B cell (primary cell): ENCODE measurements at regions not wholly inside any gene's neighbourhood (a gene's known extent, or its start where the extent isn't known, plus 50 kb on each side); places are given as distances from the start of the nearest gene placed in this dataset.

Experiments
- ATAC-seq: fragments of 200-7000 bp; cut with Tn5 transposase; one replicate; pipeline ENCODE4 v1.10.0; 2021; ENCODE audit warnings: low read depth, mild to moderate bottlenecking, moderate number of reproducible peaks, moderate library complexity
- CTCF ChIA-PET: fragments of 350-600 bp; sonication (Branson Sonifier 250); formaldehyde crosslinking; loops from one replicate; lab custom pipeline; 2021; ENCODE audit warnings: antibody characterized with exemption, inconsistent platforms; lab: Charles Lee
- POLR2A ChIA-PET: fragments of 350-600 bp; sonication (Branson Sonifier 250); formaldehyde crosslinking; loops from one replicate; lab custom pipeline; 2021; ENCODE audit warnings: antibody characterized with exemption; lab: Charles Lee
- DNase-seq: peaks from one replicate; pipeline ENCODE4 v3.0.0; 2013
- H2AFZ ChIP-seq: 2 replicates; pipeline ENCODE4 v1.6.1; 2012; ENCODE audit warnings: mild to moderate bottlenecking, low read depth, low read length; ENCODE audit not compliant: insufficient read depth, poor library complexity, severe bottlenecking
- H3K27ac ChIP-seq, 2 donors: 1 replicate in 1 of 2; 2 replicates in 1 of 2; pipeline ENCODE4 v1.5.1; 2012 to 2013; ENCODE audit warnings: low read length in 2 of 2, mild to moderate bottlenecking in 2 of 2, moderate library complexity in 1 of 2
- H3K27me3 ChIP-seq, 4 experiments: fragments of 200-600 bp in 1 of 4; sonication (generic) in 1 of 4; replicated peaks in 1 of 4; 1 replicate in 2 of 4; 2 replicates in 2 of 4; pipeline versions ENCODE4 v1.6.1 to v1.7.0; 2013 to 2016; ENCODE audit warnings: low read length in 3 of 4, mild to moderate bottlenecking in 2 of 4, mixed read lengths in 1 of 4, moderate library complexity in 1 of 4; ENCODE audit not compliant: insufficient read depth in 4 of 4, control insufficient read depth in 3 of 4; ENCODE audit errors: control extremely low read depth in 1 of 4
- H3K36me3 ChIP-seq, 2 experiments: replicated peaks in 1 of 2; 1 replicate in 1 of 2; 2 replicates in 1 of 2; pipeline versions ENCODE4 v1.6.1 to v1.7.1; 2013; ENCODE audit warnings: low read length in 1 of 2; ENCODE audit not compliant: insufficient read depth in 2 of 2, control insufficient read depth in 1 of 2; ENCODE audit errors: control extremely low read depth in 1 of 2, extremely low read depth in 1 of 2
- H3K4me1 ChIP-seq, 2 donors: fragments of 200-600 bp in 1 of 2; sonication (generic) in 1 of 2; 1 replicate in 1 of 2; 2 replicates in 1 of 2; pipeline versions ENCODE4 v1.5.1 to v1.6.1; 2013 to 2017; ENCODE audit warnings: low read length in 2 of 2; ENCODE audit not compliant: control insufficient read depth in 2 of 2, insufficient read depth in 2 of 2
- H3K4me2 ChIP-seq: replicated peaks from 2 replicates; pipeline ENCODE3; 2012; ENCODE audit warnings: mild to moderate bottlenecking, low read depth, low read length; ENCODE audit not compliant: poor library complexity, severe bottlenecking
- H3K4me3 ChIP-seq, 5 experiments: fragments of 200-600 bp in 1 of 5; sonication (generic) in 1 of 5; 1 replicate in 3 of 5; 2 replicates in 2 of 5; pipeline versions ENCODE4 v1.5.1 to v1.7.0; 2011 to 2016; ENCODE audit warnings: low read length in 4 of 5, mild to moderate bottlenecking in 4 of 5, low read depth in 2 of 5, control low read depth in 1 of 5, moderate library complexity in 1 of 5; ENCODE audit not compliant: insufficient read depth in 1 of 5; ENCODE audit errors: control extremely low read depth in 1 of 5, extremely low read depth in 1 of 5
- H3K79me2 ChIP-seq: fragments of 200-600 bp; sonication (generic); one replicate; pipeline ENCODE4 v1.6.0; 2016; ENCODE audit warnings: low read length; ENCODE audit not compliant: control insufficient read depth, insufficient read depth
- H3K9ac ChIP-seq: fragments of 200-600 bp; sonication (generic); 2 replicates; pipeline ENCODE4 v1.6.1; 2017; ENCODE audit warnings: mild to moderate bottlenecking, low read length, moderate library complexity
- H3K9me3 ChIP-seq, 3 donors: one replicate each; pipeline versions ENCODE4 v1.6.1 to v1.7.1; 2013; ENCODE audit warnings: low read length in 2 of 3; ENCODE audit not compliant: control insufficient read depth in 2 of 3, insufficient read depth in 1 of 3; ENCODE audit errors: control extremely low read depth in 1 of 3
- H4K20me1 ChIP-seq: 2 replicates; pipeline ENCODE4 v1.6.0; 2012; ENCODE audit warnings: mild to moderate bottlenecking, low read length; ENCODE audit not compliant: insufficient read depth, control insufficient read depth, poor library complexity, severe bottlenecking
- H3K27ac Mint-ChIP-seq: one replicate; pipeline ENCODE4 v1.8.0; 2021; ENCODE audit warnings: mixed read lengths
- H3K27me3 Mint-ChIP-seq: one replicate; pipeline ENCODE4 v1.8.0; 2021; ENCODE audit warnings: mixed read lengths
- H3K4me1 Mint-ChIP-seq: one replicate; pipeline ENCODE4 v1.8.0; 2021; ENCODE audit warnings: mixed read lengths
- H3K4me3 Mint-ChIP-seq: one replicate; pipeline ENCODE4 v1.8.0; 2021; ENCODE audit warnings: mixed read lengths
- H3K9me3 Mint-ChIP-seq: one replicate; pipeline ENCODE4 v1.8.0; 2022; ENCODE audit warnings: mixed read lengths; ENCODE audit not compliant: insufficient read depth
- EZH2 ChIP-seq: IDR thresholded peaks from 2 replicates; pipeline ENCODE4 v1.6.1; 2012; ENCODE audit warnings: borderline replicate concordance, low read depth, mild to moderate bottlenecking, moderate library complexity, low read length; ENCODE audit not compliant: insufficient read depth, poor library complexity, severe bottlenecking
- WGBS: methylation state at CpG from one replicate; pipeline ENCODE4 v1.1.5; 2013; ENCODE audit warnings: missing lambda C conversion rate; ENCODE audit not compliant: insufficient coverage; 5-methylcytosine and 5-hydroxymethylcytosine counted together
- intact Hi-C: fragments of 100-400 bp; cut with micrococcal nuclease; formaldehyde crosslinking; loops from one replicate; pipeline ENCODE4 v1.10.0; 2022
- TF ChIP-seq, protein P1 (sequence below): fragments of 200-600 bp; IDR thresholded peaks from one replicate; pipeline ENCODE4 v1.8.0; 2022; ENCODE audit warnings: antibody characterized with exemption, mild to moderate bottlenecking

DNA sequence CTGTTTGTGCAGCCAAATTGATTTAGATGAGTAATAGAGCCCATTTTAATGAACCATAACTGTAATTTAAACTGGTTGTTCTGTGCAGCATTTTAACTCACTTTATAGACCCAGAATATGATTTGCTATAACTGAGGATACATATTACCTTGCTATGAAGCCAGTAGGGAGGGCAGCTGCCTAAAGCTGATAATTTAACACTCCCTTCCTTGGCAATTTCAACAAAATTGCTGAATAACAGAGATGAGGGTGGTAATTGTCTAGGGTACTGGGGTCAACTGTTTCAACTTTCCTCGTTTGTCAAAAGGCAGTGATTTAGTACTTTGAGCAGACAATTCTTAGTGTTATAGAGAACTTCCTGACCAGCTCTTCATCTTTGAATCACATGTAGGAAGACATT is 304.9 kb upstream of the POU1F1 start:
- no peak overlapping the region for H2AFZ ChIP-seq
- no peaks in the 10 kb centered on the region for H3K36me3 ChIP-seq
- no CpG with 5 or more reads among the region's 1 CpG for WGBS
- no peak for TF ChIP-seq EZH2
- TF ChIP-seq, protein P1, sequence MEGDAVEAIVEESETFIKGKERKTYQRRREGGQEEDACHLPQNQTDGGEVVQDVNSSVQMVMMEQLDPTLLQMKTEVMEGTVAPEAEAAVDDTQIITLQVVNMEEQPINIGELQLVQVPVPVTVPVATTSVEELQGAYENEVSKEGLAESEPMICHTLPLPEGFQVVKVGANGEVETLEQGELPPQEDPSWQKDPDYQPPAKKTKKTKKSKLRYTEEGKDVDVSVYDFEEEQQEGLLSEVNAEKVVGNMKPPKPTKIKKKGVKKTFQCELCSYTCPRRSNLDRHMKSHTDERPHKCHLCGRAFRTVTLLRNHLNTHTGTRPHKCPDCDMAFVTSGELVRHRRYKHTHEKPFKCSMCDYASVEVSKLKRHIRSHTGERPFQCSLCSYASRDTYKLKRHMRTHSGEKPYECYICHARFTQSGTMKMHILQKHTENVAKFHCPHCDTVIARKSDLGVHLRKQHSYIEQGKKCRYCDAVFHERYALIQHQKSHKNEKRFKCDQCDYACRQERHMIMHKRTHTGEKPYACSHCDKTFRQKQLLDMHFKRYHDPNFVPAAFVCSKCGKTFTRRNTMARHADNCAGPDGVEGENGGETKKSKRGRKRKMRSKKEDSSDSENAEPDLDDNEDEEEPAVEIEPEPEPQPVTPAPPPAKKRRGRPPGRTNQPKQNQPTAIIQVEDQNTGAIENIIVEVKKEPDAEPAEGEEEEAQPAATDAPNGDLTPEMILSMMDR, result no peak
- H4K20me1 ChIP-seq, result no peaks in the 10 kb centered on the region
- no peak overlapping the region for H3K4me2 ChIP-seq
- no peak overlapping the region for H3K27ac Mint-ChIP-seq
- H3K9me3 Mint-ChIP-seq, result no peaks in the 10 kb centered on the region
- H3K27ac ChIP-seq, result no peak overlapping the region
- no peaks in the 10 kb centered on the region for H3K4me1 ChIP-seq
- POLR2A ChIA-PET, result no interaction called here
- no peaks in the 10 kb centered on the region for H3K4me1 Mint-ChIP-seq
- no peak overlapping the region for H3K4me3 Mint-ChIP-seq
- no peak for DNase-seq
- no peak overlapping the region for H3K9ac ChIP-seq
- CTCF ChIA-PET, result no interaction called here
- H3K9me3 ChIP-seq, result no peaks in the 10 kb centered on the region
- ATAC-seq, result no peak
- H3K27me3 Mint-ChIP-seq, result no peaks in the 10 kb centered on the region
- no peaks in the 10 kb centered on the region for H3K27me3 ChIP-seq
- no peak overlapping the region for H3K4me3 ChIP-seq
- no peaks in the 10 kb centered on the region for H3K79me2 ChIP-seq
- intact Hi-C loops, result loop anchor here (1.0 kb wide), 1 partner anchor 22 kb away; no protein-coding TSS in a partner anchor

DNA sequence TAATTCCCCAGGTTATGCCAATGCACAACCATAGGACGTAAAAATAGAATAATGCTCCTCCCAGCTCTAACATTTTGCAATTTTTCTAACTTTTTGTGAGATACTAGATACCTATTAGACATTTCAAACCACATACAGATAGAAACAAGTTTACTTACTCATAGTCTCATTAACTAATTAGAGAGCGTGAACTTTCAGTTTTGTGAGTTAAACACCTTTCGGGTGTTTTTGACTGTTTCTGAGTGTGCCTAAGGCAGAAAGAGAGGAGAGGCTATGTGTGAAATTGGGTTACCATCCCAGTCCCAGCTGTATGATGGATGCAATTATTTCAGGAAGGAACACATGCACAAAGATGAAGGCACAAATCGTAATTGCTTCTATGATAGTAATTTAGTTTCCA is 300.4 kb upstream of the POU1F1 start:
- ChIA-PET POLR2A (no interaction called here), CTCF (no interaction called here)
- H3K27ac Mint-ChIP-seq, result no peak overlapping the region
- WGBS, result 100% methylated on average over 1 of the region's 4 CpGs
- Histone ChIP-seq H3K79me2 (no peaks in the 10 kb centered on the region), H3K4me3 (no peak overlapping the region), H3K27ac (no peak overlapping the region), H3K4me2 (no peak overlapping the region), H4K20me1 (no peaks in the 10 kb centered on the region), H3K27me3 (no peaks in the 10 kb centered on the region), H3K36me3 (no peaks in the 10 kb centered on the region), H3K9ac (no peak overlapping the region), H3K4me1 (no peaks in the 10 kb centered on the region), H3K9me3 (no peaks in the 10 kb centered on the region), H2AFZ (no peak overlapping the region)
- no peak for ATAC-seq
- intact Hi-C loops, result no loop called here
- H3K4me3 Mint-ChIP-seq, result no peak overlapping the region
- H3K9me3 Mint-ChIP-seq, result no peaks in the 10 kb centered on the region
- no peaks in the 10 kb centered on the region for H3K27me3 Mint-ChIP-seq
- DNase-seq, result no peak
- no peaks in the 10 kb centered on the region for H3K4me1 Mint-ChIP-seq
- TF ChIP-seq, protein P1, result no peak
- no peak for TF ChIP-seq EZH2
